Activated CD4-positive, alpha-beta memory T cell treated with anti-CD3 and anti-CD28 coated beads for 36 hours (primary cell): ENCODE measurements at regions not wholly inside any gene's neighbourhood (a gene's known extent, or its start where the extent isn't known, plus 50 kb on each side); places are given as distances from the start of the nearest gene placed in this dataset.
"Not testable (repeated sequence)": the region's sequence is repeated elsewhere in the genome, so short reads cannot be mapped to it uniquely, and the experiment has no call there.

ENCODE experiments used
- CTCF ChIA-PET: fragments of 350-600 bp; sonication (Branson Sonifier 250); formaldehyde crosslinking; loops from one replicate; lab custom pipeline; 2021; ENCODE audit warnings: antibody characterized with exemption, inconsistent platforms; lab: Charles Lee
- POLR2A ChIA-PET: fragments of 350-600 bp; sonication (Branson Sonifier 250); formaldehyde crosslinking; loops from one replicate; lab custom pipeline; 2021; ENCODE audit warnings: antibody characterized with exemption; lab: Charles Lee
- DNase-seq: peaks from one replicate; pipeline ENCODE4 v3.0.0-alpha.2; 2020
- H3K27ac Mint-ChIP-seq: one replicate; pipeline ENCODE4 v1.8.0; 2021; ENCODE audit warnings: mixed read lengths
- H3K27me3 Mint-ChIP-seq: one replicate; pipeline ENCODE4 v1.8.0; 2021; ENCODE audit warnings: mixed read lengths
- H3K36me3 Mint-ChIP-seq: one replicate; pipeline ENCODE4 v1.8.0; 2021; ENCODE audit warnings: mixed read lengths
- H3K4me1 Mint-ChIP-seq: one replicate; pipeline ENCODE4 v1.8.0; 2021; ENCODE audit warnings: low read depth, mixed read lengths
- H3K4me3 Mint-ChIP-seq: one replicate; pipeline ENCODE4 v1.8.0; 2021; ENCODE audit warnings: mild to moderate bottlenecking, mixed read lengths
- H3K9me3 Mint-ChIP-seq: one replicate; pipeline ENCODE4 v1.8.0; 2021; ENCODE audit warnings: mixed read lengths
- intact Hi-C: fragments of 100-400 bp; cut with micrococcal nuclease; formaldehyde crosslinking; loops from one replicate; pipeline ENCODE4 v1.15.1; 2023

DNA sequence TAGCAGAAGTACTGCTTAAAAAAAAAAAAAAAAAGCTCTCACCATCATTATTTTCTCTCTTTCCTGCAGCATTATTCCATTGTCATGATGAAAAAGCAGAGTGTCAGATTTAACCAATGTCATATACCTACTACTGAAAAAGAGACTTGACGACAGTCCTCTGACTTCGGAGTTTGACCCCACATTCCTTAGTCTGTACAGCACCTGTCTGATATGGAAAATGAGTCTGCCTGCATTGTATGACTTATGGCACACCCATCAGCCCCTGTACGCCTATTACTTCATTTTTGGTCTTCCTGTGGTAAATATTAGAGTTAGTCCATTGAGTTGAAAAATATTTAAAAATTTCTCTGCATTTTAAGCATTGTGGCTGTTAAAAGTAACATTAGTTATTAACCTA is 54.5 kb upstream of the NOX4 start:
- no peaks in the 10 kb centered on the region for H3K27me3 Mint-ChIP-seq
- no peaks in the 10 kb centered on the region for H3K36me3 Mint-ChIP-seq
- POLR2A ChIA-PET, result no interaction called here
- H3K9me3 Mint-ChIP-seq, result peaks cover 2% of the 10 kb centered on the region
- DNase-seq, result no peak
- intact Hi-C loops, result no loop called here
- no peak overlapping the region for H3K27ac Mint-ChIP-seq
- CTCF ChIA-PET, result no interaction called here
- H3K4me1 Mint-ChIP-seq, result no peaks in the 10 kb centered on the region
- H3K4me3 Mint-ChIP-seq, result no peak overlapping the region

DNA sequence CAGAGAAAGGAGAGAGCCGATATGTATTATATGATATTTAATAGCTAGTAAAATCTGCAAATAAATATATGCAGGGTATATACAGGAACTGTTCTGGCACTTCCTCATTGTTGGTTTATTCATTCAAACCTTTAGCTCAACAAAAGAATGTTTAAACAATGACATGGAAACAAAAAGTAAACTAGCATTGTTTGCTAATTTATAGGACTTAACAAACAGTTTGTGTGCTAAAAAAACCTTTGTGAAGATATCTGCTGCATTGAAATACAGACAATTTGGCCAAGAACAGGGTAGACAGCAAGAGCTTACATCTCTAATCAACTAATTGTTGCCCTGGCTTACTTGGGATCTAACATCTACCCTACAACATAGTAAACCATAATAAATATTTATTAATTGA is 64.6 kb upstream of the NOX4 start:
- POLR2A ChIA-PET, intact Hi-C loops, H3K4me3 Mint-ChIP-seq, H3K36me3 Mint-ChIP-seq, DNase-seq, CTCF ChIA-PET, H3K4me1 Mint-ChIP-seq, H3K9me3 Mint-ChIP-seq, H3K27me3 Mint-ChIP-seq, H3K27ac Mint-ChIP-seq: not testable (repeated sequence)

DNA sequence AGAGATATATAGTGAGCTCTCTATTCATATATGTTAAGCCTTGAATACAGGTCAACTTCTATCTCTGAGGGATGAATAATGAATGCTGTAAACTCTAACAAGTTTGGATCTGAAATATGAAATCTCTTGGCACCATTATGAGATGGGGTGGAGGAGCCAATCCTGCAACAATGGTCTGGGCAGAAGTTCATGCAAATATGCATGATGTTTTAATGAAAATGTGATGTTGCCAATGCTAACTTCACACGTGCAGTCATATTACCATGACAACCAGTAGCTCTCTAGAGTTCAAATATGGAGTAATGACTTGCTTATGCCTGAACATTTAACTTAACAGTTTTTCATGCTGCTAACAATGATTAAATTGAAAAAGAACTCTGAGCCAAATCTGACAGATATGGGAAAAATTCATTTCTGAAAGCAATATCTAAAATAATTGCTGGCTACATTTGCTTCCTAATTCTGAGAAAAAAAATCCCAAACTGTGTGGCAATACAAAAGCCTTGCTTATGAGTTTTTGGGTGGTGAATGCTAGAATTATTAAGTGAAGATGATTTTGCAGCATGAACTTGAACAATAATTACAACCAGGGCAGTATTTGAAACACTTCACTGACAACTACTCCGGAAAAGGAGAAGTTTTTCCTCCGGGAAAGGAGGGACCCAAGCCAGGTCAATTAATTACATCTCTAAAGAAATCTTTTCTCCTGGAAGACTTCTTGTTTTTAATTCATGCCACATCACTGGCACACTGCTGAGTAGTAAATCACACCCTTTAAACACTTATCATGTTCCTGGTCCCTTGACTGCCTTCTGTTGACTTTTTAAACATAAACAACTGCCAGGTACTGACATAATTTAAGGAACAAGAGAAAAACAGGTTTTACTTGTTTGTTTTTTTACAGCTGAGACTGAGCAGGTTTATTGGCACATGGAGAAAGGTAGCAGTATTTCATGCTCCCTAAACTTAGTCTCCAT is 65.8 kb upstream of the NOX4 start:
- H3K27ac Mint-ChIP-seq, H3K4me3 Mint-ChIP-seq, H3K36me3 Mint-ChIP-seq, intact Hi-C loops, POLR2A ChIA-PET, DNase-seq, H3K9me3 Mint-ChIP-seq, CTCF ChIA-PET, H3K4me1 Mint-ChIP-seq, H3K27me3 Mint-ChIP-seq: not testable (repeated sequence)

DNA sequence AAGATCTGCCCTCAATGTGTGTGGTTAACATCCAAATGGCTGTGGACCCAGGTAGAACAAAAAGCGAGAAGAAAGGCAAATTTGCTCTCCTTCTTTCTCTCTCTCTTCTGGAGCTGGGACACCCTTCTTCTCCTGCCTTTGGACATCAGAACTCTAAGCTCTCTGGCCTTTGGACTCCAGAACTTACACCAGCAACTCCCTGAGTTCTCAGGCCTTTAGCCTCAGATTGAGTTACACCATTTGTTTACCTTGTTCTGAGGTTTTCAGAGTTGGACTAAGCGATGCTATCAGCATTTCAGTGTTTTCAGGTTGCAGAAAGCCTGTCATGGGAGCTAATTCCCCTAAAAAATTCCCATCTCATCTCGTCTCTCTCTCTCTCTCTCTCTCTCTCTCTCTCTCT is 69.4 kb upstream of the NOX4 start:
- DNase-seq, POLR2A ChIA-PET, H3K9me3 Mint-ChIP-seq, CTCF ChIA-PET, intact Hi-C loops, H3K4me3 Mint-ChIP-seq, H3K27me3 Mint-ChIP-seq, H3K4me1 Mint-ChIP-seq, H3K36me3 Mint-ChIP-seq, H3K27ac Mint-ChIP-seq: not testable (repeated sequence)

DNA sequence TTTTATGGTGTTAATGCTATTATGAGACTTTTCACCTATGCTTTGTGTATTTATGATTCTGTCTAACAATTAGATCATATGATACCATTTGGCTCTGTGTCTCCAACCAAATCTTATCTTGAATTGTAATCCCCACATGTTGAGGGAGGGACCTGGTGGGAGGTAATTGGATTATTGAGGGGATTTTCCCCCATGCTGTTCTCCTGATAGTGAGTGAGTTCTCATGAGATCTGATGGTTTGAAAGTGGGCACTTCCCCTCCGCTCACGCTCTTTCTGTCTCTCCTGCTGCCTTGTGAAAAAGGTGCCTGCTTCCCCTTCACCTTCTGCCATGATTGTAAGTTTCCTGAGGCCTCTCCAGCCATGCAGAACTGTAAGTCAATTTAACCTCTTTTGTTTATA is 71.6 kb upstream of the NOX4 start:
- DNase-seq, intact Hi-C loops, H3K27ac Mint-ChIP-seq, POLR2A ChIA-PET, CTCF ChIA-PET, H3K9me3 Mint-ChIP-seq, H3K27me3 Mint-ChIP-seq, H3K4me1 Mint-ChIP-seq, H3K4me3 Mint-ChIP-seq, H3K36me3 Mint-ChIP-seq: not testable (repeated sequence)

DNA sequence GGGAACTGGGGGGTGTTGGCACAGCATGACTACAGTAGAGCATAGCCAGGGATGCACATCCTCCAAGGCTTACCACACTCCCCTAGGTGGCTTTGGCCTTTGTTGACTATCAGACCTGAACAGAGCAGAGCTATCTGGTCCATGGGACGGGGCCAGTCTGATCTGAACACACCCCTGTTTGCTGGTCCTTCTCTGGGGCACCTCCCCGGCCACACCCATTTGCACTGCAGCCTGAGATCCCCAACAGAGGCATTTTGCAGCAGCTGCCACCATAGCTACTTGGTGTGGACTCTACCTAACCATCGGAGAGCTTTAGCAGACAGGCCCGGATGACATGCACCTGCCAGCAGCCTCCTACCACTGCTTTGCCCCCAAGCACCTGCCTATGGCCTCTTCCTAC is 75.8 kb upstream of the NOX4 start:
- CTCF ChIA-PET, result no interaction called here
- no peaks in the 10 kb centered on the region for H3K36me3 Mint-ChIP-seq
- H3K9me3 Mint-ChIP-seq, result peaks cover 8% of the 10 kb centered on the region
- no peaks in the 10 kb centered on the region for H3K27me3 Mint-ChIP-seq
- H3K4me1 Mint-ChIP-seq, result no peaks in the 10 kb centered on the region
- H3K27ac Mint-ChIP-seq, result no peak overlapping the region
- POLR2A ChIA-PET, result no interaction called here
- intact Hi-C loops, result no loop called here
- no peak for DNase-seq
- no peak overlapping the region for H3K4me3 Mint-ChIP-seq

DNA sequence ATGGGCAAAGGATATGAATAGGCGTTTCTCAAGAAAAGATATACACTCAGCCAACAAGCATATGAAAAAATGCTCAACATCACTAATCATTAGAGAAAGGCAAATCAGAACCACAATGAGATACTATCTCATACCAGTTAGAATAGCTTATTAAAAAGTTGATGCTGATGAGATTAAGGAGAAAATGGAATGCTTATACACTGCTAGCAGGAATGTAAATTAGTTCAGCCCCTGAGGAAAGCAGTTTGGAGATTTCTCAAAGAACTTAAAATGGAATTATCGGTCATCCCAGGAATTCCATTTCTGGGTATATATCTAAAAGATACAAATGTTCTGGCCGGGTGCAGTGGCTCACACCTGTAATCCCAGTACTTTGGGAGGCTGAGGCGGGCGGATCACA is 78.2 kb upstream of the NOX4 start:
- H3K27me3 Mint-ChIP-seq, CTCF ChIA-PET, H3K4me3 Mint-ChIP-seq: not testable (repeated sequence)

DNA sequence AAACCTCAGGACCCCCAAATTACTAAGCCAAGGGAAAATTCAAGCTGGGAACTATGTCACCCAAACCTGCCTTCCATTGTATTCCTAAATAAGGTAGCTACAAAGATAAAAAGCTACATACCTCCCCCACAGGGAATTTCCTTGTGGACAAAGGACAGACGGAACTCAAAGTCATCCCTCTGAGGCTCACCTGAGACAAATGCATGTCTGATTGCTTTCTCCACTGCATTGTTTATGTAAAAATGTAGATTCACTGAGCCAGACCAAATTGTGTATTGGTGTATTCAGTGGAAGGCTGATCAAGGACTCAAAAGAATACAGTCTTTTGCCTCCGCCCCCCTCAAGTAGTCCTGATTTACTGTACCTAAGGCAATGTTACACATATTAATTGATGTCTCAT is 80.5 kb upstream of the NOX4 start:
- H3K4me1 Mint-ChIP-seq, intact Hi-C loops, H3K36me3 Mint-ChIP-seq, H3K4me3 Mint-ChIP-seq, POLR2A ChIA-PET, H3K27me3 Mint-ChIP-seq, CTCF ChIA-PET, H3K27ac Mint-ChIP-seq, DNase-seq, H3K9me3 Mint-ChIP-seq: not testable (repeated sequence)

More for the DNA sequence above, 78.2 kb upstream of the NOX4 start:
- intact Hi-C loops, H3K27ac Mint-ChIP-seq, H3K4me1 Mint-ChIP-seq, H3K36me3 Mint-ChIP-seq, POLR2A ChIA-PET, DNase-seq, H3K9me3 Mint-ChIP-seq: not testable (repeated sequence)

DNA sequence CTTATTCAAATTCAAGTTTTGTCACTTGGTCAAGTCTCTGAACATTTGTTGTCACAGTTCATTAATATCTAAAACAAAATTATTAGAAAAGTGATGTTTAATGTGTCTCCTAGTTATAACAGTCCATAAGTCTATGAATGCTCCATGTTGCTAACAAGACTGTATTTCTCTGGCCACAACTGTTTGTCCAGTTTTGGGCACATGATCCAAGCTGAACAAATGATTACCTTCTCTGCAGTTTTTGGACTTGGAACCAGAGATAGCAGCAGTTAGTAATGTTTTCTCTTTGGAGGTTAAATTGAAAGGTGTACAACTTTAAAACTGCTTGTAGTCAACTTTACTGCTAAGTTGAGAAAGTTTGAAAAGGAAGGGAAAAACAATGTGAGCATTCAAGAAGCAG is 84.7 kb upstream of the NOX4 start:
- intact Hi-C loops, POLR2A ChIA-PET, H3K27me3 Mint-ChIP-seq, H3K27ac Mint-ChIP-seq, DNase-seq, H3K36me3 Mint-ChIP-seq, H3K9me3 Mint-ChIP-seq, H3K4me3 Mint-ChIP-seq, H3K4me1 Mint-ChIP-seq, CTCF ChIA-PET: not testable (repeated sequence)

DNA sequence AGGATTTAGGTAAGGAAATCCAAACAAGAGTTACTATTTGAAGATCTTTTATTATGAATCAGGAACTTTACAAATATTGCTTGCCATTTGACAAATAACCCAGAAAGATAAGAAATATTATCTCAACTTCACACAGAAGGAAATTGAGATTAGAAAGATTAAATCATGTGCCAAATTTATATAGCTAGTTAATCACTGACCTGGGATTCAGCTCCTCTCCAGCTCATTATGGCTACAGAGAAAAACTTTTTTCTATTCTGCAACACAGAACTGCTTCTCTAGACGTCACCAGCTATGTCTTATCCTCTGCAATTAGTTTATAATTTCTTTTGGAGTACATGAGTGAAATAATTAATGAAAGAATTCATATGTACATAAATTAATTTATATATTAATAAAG is 86.3 kb upstream of the NOX4 start:
- H3K9me3 Mint-ChIP-seq, H3K4me1 Mint-ChIP-seq, POLR2A ChIA-PET, H3K27me3 Mint-ChIP-seq, intact Hi-C loops, DNase-seq, H3K27ac Mint-ChIP-seq, H3K4me3 Mint-ChIP-seq, CTCF ChIA-PET, H3K36me3 Mint-ChIP-seq: not testable (repeated sequence)

DNA sequence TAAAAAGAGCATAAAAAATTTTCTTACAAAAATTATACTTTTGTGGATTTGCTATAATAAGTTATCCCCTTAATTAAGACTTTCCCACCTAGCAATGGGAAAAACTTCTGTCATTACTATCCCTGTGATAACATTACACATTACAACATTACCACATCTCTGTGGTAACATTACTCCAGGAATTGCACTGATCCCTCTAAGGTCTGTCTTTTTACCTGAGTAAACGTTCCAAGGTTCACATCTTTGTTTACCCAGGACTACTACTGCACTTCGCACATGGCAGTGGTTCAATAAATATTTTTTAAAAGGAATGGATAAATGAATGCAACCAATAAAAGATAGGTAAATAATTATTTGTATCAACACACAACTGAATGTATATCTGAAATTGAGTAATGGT is 92.4 kb upstream of the NOX4 start:
- no peaks in the 10 kb centered on the region for H3K36me3 Mint-ChIP-seq
- no peak for DNase-seq
- no peak overlapping the region for H3K27ac Mint-ChIP-seq
- intact Hi-C loops, result no loop called here
- no peaks in the 10 kb centered on the region for H3K27me3 Mint-ChIP-seq
- H3K4me3 Mint-ChIP-seq, result no peak overlapping the region
- no peaks in the 10 kb centered on the region for H3K9me3 Mint-ChIP-seq
- H3K4me1 Mint-ChIP-seq, result no peaks in the 10 kb centered on the region
- POLR2A ChIA-PET, result no interaction called here
- CTCF ChIA-PET, result no interaction called here

DNA sequence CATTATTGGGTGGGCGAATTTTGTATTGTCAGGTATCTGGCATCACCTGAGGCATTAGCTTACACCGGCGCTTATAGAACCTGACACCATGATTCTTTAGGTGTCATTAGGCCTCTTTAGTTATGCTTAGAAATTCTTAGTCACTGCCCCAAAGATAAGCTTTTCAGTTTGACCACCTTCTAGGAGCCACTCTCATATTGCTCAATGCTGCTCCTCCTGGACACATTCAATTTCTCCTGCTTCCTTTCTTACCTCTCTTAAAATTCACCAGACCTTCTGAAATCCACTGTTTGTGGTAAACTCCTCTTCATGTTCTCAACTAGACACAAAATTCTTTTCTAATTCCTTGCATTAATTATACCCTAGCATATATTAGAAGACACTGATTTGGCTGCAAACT is 93.9 kb upstream of the NOX4 start:
- H3K4me1 Mint-ChIP-seq, H3K27ac Mint-ChIP-seq, H3K4me3 Mint-ChIP-seq, intact Hi-C loops, DNase-seq, POLR2A ChIA-PET, H3K36me3 Mint-ChIP-seq, H3K27me3 Mint-ChIP-seq, H3K9me3 Mint-ChIP-seq, CTCF ChIA-PET: not testable (repeated sequence)

DNA sequence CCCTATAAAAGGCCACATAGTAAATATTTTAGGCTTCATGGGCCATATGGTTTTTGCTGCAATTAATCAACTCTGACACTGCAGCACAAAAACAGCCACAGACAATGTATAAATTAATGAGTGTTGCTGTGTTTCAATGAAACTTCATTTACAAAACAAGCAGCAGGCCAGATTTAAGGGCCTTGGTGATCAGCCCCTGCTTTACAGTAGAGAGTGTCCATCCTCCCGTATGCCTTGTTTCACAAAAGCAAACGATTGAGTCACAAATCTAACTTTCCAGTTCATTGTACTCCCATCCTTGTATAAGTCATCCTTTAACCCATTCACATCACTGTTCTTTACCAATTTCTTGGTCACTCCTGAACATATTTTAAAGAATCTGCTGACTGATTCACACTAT is 94.3 kb upstream of the NOX4 start:
- H3K27me3 Mint-ChIP-seq, H3K4me3 Mint-ChIP-seq, H3K9me3 Mint-ChIP-seq, POLR2A ChIA-PET, H3K4me1 Mint-ChIP-seq, CTCF ChIA-PET, intact Hi-C loops, H3K36me3 Mint-ChIP-seq, DNase-seq, H3K27ac Mint-ChIP-seq: not testable (repeated sequence)
